Ovary (tissue), 7 donors: ENCODE measurements at regions not wholly inside any gene's neighbourhood (a gene's known extent, or its start where the extent isn't known, plus 50 kb on each side); places are given as distances from the start of the nearest gene placed in this dataset.
"Not testable (repeated sequence)": the region's sequence is repeated elsewhere in the genome, so short reads cannot be mapped to it uniquely, and the experiment has no call there.

ENCODE experiments used
- DNase-seq, 5 donors: peaks; one replicate each; pipeline ENCODE4 v3.0.0-alpha.2; 2019 to 2020
- H3K27ac ChIP-seq, 2 donors: fragments of 200-600 bp; one replicate each; pipeline versions ENCODE4 v1.5.1 to v1.8.0; 2019 to 2022
- H3K27me3 ChIP-seq: fragments of 200-600 bp; one replicate; pipeline ENCODE4 v1.8.0; 2022
- H3K36me3 ChIP-seq: fragments of 200-600 bp; sonication (generic); one replicate; pipeline ENCODE4 v1.5.1; 2019
- H3K4me1 ChIP-seq: one replicate; pipeline ENCODE4 v1.8.1; 2013; ENCODE audit warnings: mild to moderate bottlenecking, moderate library complexity; ENCODE audit not compliant: insufficient read depth
- H3K4me3 ChIP-seq: fragments of 200-600 bp; sonication (generic); one replicate; pipeline ENCODE4 v1.5.1; 2017
- H3K9me3 ChIP-seq, 2 donors: fragments of 200-600 bp in 1 of 2; sonication (generic) in 1 of 2; one replicate each; pipeline versions ENCODE4 v1.5.1 to v1.8.1; 2013 to 2019; ENCODE audit warnings: mild to moderate bottlenecking in 1 of 2, moderate library complexity in 1 of 2
- EP300 ChIP-seq: sonication (generic); formaldehyde crosslinking; IDR thresholded peaks from one replicate; pipeline ENCODE4 v1.6.1; 2017; ENCODE audit warnings: antibody characterized with exemption
- POLR2A ChIP-seq: fragments of 450-650 bp; IDR thresholded peaks from one replicate; pipeline ENCODE4 v1.6.1; 2017; ENCODE audit warnings: antibody characterized with exemption, mild to moderate bottlenecking, moderate library complexity
- WGBS, 3 donors: extraction: QIAGEN DNeasy Blood & Tissue Kit in 1 of 3; methylation state at CpG; one replicate each; pipeline versions ENCODE4 v1.1.5 to v1.1.7; 2013 to 2017; 5-methylcytosine and 5-hydroxymethylcytosine counted together
- intact Hi-C, 4 donors: fragments of 100-400 bp; cut with DNase I; formaldehyde crosslinking; loops; one replicate each; pipeline versions ENCODE4 v1.11.0 to v1.15.1; 2022 to 2023
- TF ChIP-seq, protein P1 (sequence below), 3 donors: fragments of 450-650 bp in 2 of 3; fragments of 200-600 bp in 1 of 3; IDR thresholded peaks; one replicate each; pipeline versions ENCODE4 v1.5.1 to v1.8.0; 2016 to 2022; ENCODE audit warnings: antibody characterized with exemption in 3 of 3, mild to moderate bottlenecking in 1 of 3
- donor health status: DM: no; HTN: no; CAD: no; lungs with moderate emphysema.
- donor health status: DM: no; HTN: no; CAD: no.
- donor health status: Bipolar disorder and iron deficiency.
- donor health status: DM: no; HTN: no; CAD: no.
- donor health status: DM: yes; HTN: yes; CAD: no.

GRCh38 chr9:100639854-100640253 lies 62.0 kb downstream of the CAVIN4 start:
- no peak for DNase-seq
- whole genome bisulfite sequencing, 3 donors: 7 to 23% (median 11%) methylated on average over 1 of the region's 1 CpG
- no peak for TF ChIP-seq POLR2A
- intact Hi-C loops: no loop called here
- H3K9me3 ChIP-seq: no peaks in the 10 kb centered on the region
- no peaks in the 10 kb centered on the region for H3K27me3 ChIP-seq
- H3K36me3 ChIP-seq: no peaks in the 10 kb centered on the region
- peaks cover 8% of the 10 kb centered on the region for H3K4me1 ChIP-seq
- no peak overlapping the region for H3K27ac ChIP-seq
- no peak overlapping the region for H3K4me3 ChIP-seq

DNA sequence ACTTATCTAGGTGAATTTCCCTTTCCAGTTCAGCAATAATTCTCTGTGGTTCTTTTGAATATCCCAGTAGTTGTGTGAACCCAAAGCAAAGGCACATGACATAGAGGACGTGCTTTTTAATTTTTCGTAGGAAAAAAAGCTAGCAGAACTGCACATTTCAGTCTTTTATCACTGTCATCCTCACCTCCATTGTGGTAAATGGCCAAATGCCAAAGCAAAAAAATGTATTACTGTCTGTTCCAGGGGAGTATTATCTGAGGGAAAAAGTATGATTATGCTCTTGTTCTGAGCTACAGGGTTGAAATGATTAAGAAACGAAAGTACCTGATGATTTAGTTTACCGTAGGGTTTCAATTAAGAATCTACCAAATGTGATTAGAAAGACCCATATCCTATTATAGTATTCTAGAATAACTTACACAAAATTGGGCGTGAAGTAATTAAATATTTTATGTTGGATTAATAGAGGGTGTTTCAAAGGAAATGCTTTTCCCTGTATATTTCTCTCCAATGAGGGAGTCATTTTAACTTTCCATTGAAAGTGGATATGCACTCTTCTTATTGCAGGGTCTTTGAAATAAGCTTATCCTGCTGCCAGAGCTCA lies 62.7 kb downstream of the CAVIN4 start:
- H3K4me3 ChIP-seq: no peak overlapping the region
- DNase-seq: no peak

GRCh38 chr9:100641166-100641565 lies 63.3 kb downstream of the CAVIN4 start:
- Histone ChIP-seq H3K4me3 (no peak overlapping the region), H3K4me1 (peaks cover 8% of the 10 kb centered on the region), H3K27ac (no peak overlapping the region), H3K27me3 (no peaks in the 10 kb centered on the region), H3K36me3 (no peaks in the 10 kb centered on the region), H3K9me3 (no peaks in the 10 kb centered on the region)
- TF ChIP-seq POLR2A (no peak), EP300 (no peak)
- TF ChIP-seq, protein P1, sequence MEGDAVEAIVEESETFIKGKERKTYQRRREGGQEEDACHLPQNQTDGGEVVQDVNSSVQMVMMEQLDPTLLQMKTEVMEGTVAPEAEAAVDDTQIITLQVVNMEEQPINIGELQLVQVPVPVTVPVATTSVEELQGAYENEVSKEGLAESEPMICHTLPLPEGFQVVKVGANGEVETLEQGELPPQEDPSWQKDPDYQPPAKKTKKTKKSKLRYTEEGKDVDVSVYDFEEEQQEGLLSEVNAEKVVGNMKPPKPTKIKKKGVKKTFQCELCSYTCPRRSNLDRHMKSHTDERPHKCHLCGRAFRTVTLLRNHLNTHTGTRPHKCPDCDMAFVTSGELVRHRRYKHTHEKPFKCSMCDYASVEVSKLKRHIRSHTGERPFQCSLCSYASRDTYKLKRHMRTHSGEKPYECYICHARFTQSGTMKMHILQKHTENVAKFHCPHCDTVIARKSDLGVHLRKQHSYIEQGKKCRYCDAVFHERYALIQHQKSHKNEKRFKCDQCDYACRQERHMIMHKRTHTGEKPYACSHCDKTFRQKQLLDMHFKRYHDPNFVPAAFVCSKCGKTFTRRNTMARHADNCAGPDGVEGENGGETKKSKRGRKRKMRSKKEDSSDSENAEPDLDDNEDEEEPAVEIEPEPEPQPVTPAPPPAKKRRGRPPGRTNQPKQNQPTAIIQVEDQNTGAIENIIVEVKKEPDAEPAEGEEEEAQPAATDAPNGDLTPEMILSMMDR (IDR thresholded peaks at IDR 0.05): no peak
- intact Hi-C loops: no loop called here
- WGBS, 3 donors: 95 to 98% (median 95%) methylated on average over 2 of the region's 2 CpGs
- no peak for DNase-seq

More for the DNA sequence above, 62.7 kb downstream of the CAVIN4 start:
- intact Hi-C loops: no loop called here
- peaks cover 8% of the 10 kb centered on the region for H3K4me1 ChIP-seq
- TF ChIP-seq POLR2A (no peak), EP300 (no peak)
- TF ChIP-seq, protein P1 (IDR thresholded peaks at IDR 0.05): no peak
- no peak overlapping the region for H3K27ac ChIP-seq
- WGBS, 3 donors: 47 to 55% (median 52%) methylated on average over 5 of the region's 5 CpGs
- no peaks in the 10 kb centered on the region for H3K36me3 ChIP-seq
- no peaks in the 10 kb centered on the region for H3K9me3 ChIP-seq
- no peaks in the 10 kb centered on the region for H3K27me3 ChIP-seq

- no peak for DNase-seq
- no peaks in the 10 kb centered on the region for H3K4me1 ChIP-seq
- intact Hi-C loops: no loop called here
- H3K4me3 ChIP-seq: no peak overlapping the region
- H3K27me3 ChIP-seq: no peaks in the 10 kb centered on the region
- TF ChIP-seq EP300 (no peak), POLR2A (no peak)
- TF ChIP-seq, protein P1 (IDR thresholded peaks at IDR 0.05): no peak
- 84 to 88% (median 87%) methylated on average over 4 of the region's 4 CpGs for WGBS, 3 donors
- H3K36me3 ChIP-seq: no peaks in the 10 kb centered on the region
- no peaks in the 10 kb centered on the region for H3K9me3 ChIP-seq
- no peak overlapping the region for H3K27ac ChIP-seq
These were observed 75.0 kb downstream of the CAVIN4 start for GRCh38 chr9:100652850-100653249.

- no peak overlapping the region for H3K4me3 ChIP-seq
- no peaks in the 10 kb centered on the region for H3K9me3 ChIP-seq
- H3K36me3 ChIP-seq: no peaks in the 10 kb centered on the region
- TF ChIP-seq EP300: no peak
- TF ChIP-seq POLR2A: no peak
- TF ChIP-seq, protein P1 (IDR thresholded peaks at IDR 0.05): no peak
- WGBS, 3 donors: 84 to 86% (median 85%) methylated on average over 4 of the region's 4 CpGs
- no peak for DNase-seq
- H3K4me1 ChIP-seq: no peaks in the 10 kb centered on the region
- H3K27me3 ChIP-seq: no peaks in the 10 kb centered on the region
- intact Hi-C loops: no loop called here
- H3K27ac ChIP-seq: no peak overlapping the region
These were observed 75.9 kb downstream of the CAVIN4 start for GRCh38 chr9:100653643-100654334.

DNA sequence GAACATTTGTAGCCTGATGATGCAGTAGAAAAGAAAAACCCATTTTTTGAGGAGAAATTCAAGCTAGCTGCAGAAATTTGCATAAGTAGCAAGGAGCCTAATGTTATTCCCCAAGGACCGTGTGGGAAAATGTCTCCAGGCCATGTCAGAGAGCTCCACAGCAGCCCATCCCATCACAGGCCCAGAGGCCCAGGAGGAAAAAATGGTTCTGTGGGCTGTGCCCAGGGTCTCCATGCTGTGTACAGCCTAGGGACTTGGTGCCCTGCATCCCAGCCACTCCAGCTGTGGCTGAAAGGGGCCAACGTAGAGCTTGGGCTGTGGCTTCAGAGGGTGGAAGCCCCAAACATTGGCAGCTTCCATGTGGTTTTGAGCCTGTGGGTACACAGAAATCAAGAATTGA lies 79.0 kb downstream of the CAVIN4 start:
- WGBS, 3 donors: 66 to 84% (median 83%) methylated on average over 2 of the region's 2 CpGs
- H3K9me3 ChIP-seq, intact Hi-C loops, H3K4me3 ChIP-seq, H3K36me3 ChIP-seq, H3K27ac ChIP-seq, DNase-seq, H3K4me1 ChIP-seq, H3K27me3 ChIP-seq: not testable (repeated sequence)
